Activated naive CD8-positive, alpha-beta T cell treated with anti-CD3 and anti-CD28 coated beads, Interleukin-2, amount 10 ng/mL, durations not matched to agents 7 days and 5 days (primary cell): ENCODE measurements at regions not wholly inside any gene's neighbourhood (a gene's known extent, or its start where the extent isn't known, plus 50 kb on each side); places are given as distances from the start of the nearest gene placed in this dataset.

Experiments used
- ATAC-seq: fragments of 150-1000 bp; cut with Tn5 transposase; one replicate; pipeline ENCODE4 v1.10.0; 2021; ENCODE audit warnings: low read depth, moderate library complexity
- POLR2A ChIA-PET: fragments of 350-600 bp; sonication (Branson Sonifier 250); formaldehyde crosslinking; loops from one replicate; lab custom pipeline; 2021; ENCODE audit warnings: antibody characterized with exemption; lab: Charles Lee
- DNase-seq: peaks from one replicate; pipeline ENCODE4 v3.0.0; 2021
- H3K27ac Mint-ChIP-seq: one replicate; pipeline ENCODE4 v1.8.0; 2022; ENCODE audit warnings: mild to moderate bottlenecking, mixed read lengths
- H3K27me3 Mint-ChIP-seq: one replicate; pipeline ENCODE4 v1.8.0; 2022; ENCODE audit warnings: mild to moderate bottlenecking, moderate library complexity, mixed read lengths
- H3K36me3 Mint-ChIP-seq: one replicate; pipeline ENCODE4 v1.8.0; 2021; ENCODE audit warnings: mild to moderate bottlenecking, mixed read lengths
- H3K4me1 Mint-ChIP-seq: one replicate; pipeline ENCODE4 v1.8.0; 2021; ENCODE audit warnings: mixed read lengths
- H3K4me3 Mint-ChIP-seq: one replicate; pipeline ENCODE4 v1.8.0; 2022; ENCODE audit warnings: mild to moderate bottlenecking, moderate library complexity, mixed read lengths
- H3K9me3 Mint-ChIP-seq: one replicate; pipeline ENCODE4 v1.8.0; 2021; ENCODE audit warnings: mixed read lengths

DNA sequence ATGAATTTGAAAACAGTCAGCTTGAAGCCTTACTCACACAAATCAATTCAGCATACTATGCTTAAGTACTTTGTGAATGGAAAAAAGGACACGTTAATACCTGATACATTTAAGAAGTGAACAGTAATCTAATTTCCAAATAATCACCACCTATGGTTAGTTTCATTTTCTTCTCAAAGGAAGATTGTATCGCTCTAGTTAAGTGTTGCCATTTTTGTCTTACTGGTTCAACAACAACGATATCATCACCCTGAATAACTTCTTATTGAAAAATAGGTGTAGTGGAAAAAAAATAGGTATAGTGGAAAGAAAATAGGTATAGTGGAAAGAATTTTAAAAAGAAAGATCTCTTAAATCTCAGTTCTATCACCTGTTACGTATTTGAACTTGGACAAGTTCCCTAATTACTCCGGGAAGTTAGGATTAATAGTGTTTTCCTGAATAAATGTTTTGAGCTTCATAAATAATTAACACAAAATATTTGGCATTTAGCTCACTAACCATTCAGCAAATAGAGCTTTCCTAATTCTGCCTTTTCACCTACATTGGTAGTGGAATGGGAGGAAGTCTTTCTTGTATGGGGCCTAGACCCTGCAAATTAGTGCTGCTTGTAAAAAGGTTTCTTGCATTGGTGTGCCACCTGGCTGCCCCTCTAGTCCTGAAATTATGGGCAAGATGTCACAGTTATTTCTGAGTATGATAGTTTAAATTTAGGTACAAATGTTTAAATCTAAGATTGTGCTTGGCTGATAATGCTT, 502.6 kb upstream of the NMUR2 start:
- Mint-ChIP-seq H3K9me3 (peaks cover 7% of the 10 kb centered on the region), H3K27ac (no peak overlapping the region), H3K4me3 (no peak overlapping the region), H3K4me1 (no peaks in the 10 kb centered on the region), H3K36me3 (no peaks in the 10 kb centered on the region), H3K27me3 (no peaks in the 10 kb centered on the region)
- POLR2A ChIA-PET, result no interaction called here
- DNase-seq (no peak), ATAC-seq (no peak)

DNA sequence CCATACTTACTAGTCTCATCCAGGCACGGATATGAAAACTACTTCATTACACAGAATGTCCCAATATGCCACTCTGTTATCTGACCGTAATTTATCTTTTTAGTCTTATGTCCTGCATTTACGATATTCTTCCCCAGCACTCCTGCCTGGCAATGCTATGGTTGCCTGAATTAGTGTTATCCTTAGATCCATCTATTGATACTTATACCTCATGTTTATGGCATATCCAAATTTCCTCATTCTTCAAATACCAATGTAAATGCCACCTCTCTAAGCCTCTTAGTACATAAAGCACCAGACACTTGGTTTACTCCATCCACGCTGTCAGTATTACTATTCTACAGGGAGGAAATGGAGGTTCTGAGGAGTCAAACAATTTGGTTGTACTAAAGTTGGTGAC, 507.8 kb upstream of the NMUR2 start:
- Mint-ChIP-seq H3K4me3 (no peak overlapping the region), H3K27me3 (no peaks in the 10 kb centered on the region), H3K36me3 (no peaks in the 10 kb centered on the region), H3K27ac (no peak overlapping the region), H3K9me3 (peaks cover 7% of the 10 kb centered on the region), H3K4me1 (no peaks in the 10 kb centered on the region)
- POLR2A ChIA-PET, result no interaction called here
- DNase-seq (no peak), ATAC-seq (no peak)

DNA sequence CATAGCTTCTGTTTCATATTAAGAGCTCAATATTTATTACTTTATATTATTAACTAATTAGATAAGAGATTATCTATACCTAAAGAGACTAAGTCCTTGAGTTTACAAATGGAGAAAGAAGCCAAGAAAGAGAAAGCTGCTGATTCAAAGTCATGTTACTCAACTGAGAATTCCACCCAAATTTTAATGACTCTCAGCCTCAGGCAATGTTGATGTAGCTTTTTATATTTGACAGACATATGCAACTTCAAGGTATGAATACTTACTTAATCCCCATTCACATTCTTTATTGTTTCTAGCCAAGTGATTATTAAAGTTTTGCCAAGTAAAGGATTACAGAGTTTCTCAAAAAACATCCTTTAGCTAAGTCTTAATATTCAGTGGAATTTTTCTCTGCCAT, 527.5 kb upstream of the NMUR2 start:
- H3K36me3 Mint-ChIP-seq, result no peaks in the 10 kb centered on the region
- no peak for ATAC-seq
- POLR2A ChIA-PET, result no interaction called here
- no peak overlapping the region for H3K4me3 Mint-ChIP-seq
- H3K27ac Mint-ChIP-seq, result no peak overlapping the region
- no peak for DNase-seq
- H3K9me3 Mint-ChIP-seq, result no peaks in the 10 kb centered on the region
- H3K27me3 Mint-ChIP-seq, result no peaks in the 10 kb centered on the region
- H3K4me1 Mint-ChIP-seq, result no peaks in the 10 kb centered on the region

- DNase-seq (no peak), ATAC-seq (no peak)
- POLR2A ChIA-PET, result no interaction called here
- Mint-ChIP-seq H3K27ac (no peak overlapping the region), H3K4me1 (no peaks in the 10 kb centered on the region), H3K36me3 (no peaks in the 10 kb centered on the region), H3K27me3 (no peaks in the 10 kb centered on the region), H3K4me3 (no peak overlapping the region), H3K9me3 (peaks cover 1% of the 10 kb centered on the region)
Observed at GRCh38 chr5:152933056-152933455, 528.0 kb upstream of the NMUR2 start.

DNA sequence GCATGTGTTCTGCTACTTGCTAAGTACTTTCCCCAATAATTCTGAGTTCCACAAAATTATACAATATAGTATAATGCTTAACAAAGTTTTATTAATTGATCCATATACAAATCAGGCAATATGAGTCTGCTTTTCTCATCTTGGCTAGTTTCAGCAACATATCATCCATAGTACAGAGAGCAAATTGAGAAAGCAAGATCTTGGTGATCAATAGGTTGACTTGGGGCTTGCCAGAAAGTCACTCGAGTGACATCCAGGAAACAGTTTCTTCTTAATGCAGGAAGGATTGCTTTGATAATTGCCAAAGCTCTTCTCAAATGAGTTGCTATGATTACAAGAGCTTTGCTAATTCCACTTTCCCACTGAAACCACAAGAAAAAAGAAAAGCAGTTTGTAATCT, 533.6 kb upstream of the NMUR2 start:
- no peak for DNase-seq
- peaks cover 5% of the 10 kb centered on the region for H3K9me3 Mint-ChIP-seq
- no peak overlapping the region for H3K4me3 Mint-ChIP-seq
- H3K4me1 Mint-ChIP-seq, result no peaks in the 10 kb centered on the region
- no peak overlapping the region for H3K27ac Mint-ChIP-seq
- H3K27me3 Mint-ChIP-seq, result no peaks in the 10 kb centered on the region
- ATAC-seq, result no peak
- POLR2A ChIA-PET, result no interaction called here
- H3K36me3 Mint-ChIP-seq, result no peaks in the 10 kb centered on the region

- POLR2A ChIA-PET, result no interaction called here
- Mint-ChIP-seq H3K36me3 (no peaks in the 10 kb centered on the region), H3K4me1 (no peaks in the 10 kb centered on the region), H3K27ac (no peak overlapping the region), H3K4me3 (no peak overlapping the region), H3K27me3 (no peaks in the 10 kb centered on the region), H3K9me3 (peaks cover 4% of the 10 kb centered on the region)
- ATAC-seq, result no peak
- no peak for DNase-seq
Observed at GRCh38 chr5:152942633-152943336, 537.7 kb upstream of the NMUR2 start.

- no peak for ATAC-seq
- Mint-ChIP-seq H3K27me3 (no peaks in the 10 kb centered on the region), H3K4me3 (no peak overlapping the region), H3K36me3 (no peaks in the 10 kb centered on the region), H3K4me1 (no peaks in the 10 kb centered on the region), H3K9me3 (peaks cover 3% of the 10 kb centered on the region), H3K27ac (no peak overlapping the region)
- DNase-seq, result no peak
- POLR2A ChIA-PET, result no interaction called here
Observed at GRCh38 chr5:152953788-152954483, 536.5 kb upstream of the GRIA1 start.

GRCh38 chr5:152956943-152957613, 533.4 kb upstream of the GRIA1 start:
- H3K27me3 Mint-ChIP-seq, result no peaks in the 10 kb centered on the region
- POLR2A ChIA-PET, result no interaction called here
- no peaks in the 10 kb centered on the region for H3K4me1 Mint-ChIP-seq
- ATAC-seq, result no peak
- no peak overlapping the region for H3K27ac Mint-ChIP-seq
- H3K4me3 Mint-ChIP-seq, result no peak overlapping the region
- no peaks in the 10 kb centered on the region for H3K36me3 Mint-ChIP-seq
- DNase-seq, result no peak
- peaks cover 2% of the 10 kb centered on the region for H3K9me3 Mint-ChIP-seq

DNA sequence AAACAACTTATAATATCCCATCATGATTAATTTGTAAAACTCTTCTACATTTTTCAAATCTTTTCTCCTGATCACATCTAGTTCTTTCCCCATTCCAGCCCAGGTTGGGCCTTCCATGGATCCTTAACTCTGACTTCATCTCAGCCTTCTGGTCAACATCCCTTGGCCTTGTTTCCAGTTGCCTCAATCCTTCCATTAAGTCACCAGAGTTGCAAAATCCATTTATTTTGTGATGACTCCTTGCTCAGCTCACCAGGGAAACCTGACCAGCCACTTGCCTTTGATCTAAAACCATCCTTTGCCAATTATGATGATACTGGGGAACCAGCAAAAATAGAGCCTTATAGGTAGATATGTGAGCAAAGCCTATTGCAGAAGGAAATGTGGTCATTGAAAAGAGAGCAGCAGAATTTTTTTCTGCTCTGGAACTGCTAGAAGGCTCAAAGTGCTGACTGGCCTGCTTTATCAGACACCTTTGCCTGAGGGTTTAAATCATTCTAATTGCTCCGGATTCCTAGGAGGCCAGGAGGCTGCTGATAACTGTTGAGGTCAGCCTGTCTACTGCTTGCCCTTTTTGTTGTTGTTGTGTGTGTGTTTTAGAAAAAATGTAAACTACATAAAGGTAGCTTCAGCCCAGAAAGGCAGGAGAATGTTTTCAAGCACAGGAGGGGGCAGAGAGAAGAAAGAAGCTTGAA, 512.2 kb upstream of the GRIA1 start:
- Mint-ChIP-seq H3K4me3 (no peak overlapping the region), H3K27me3 (no peaks in the 10 kb centered on the region), H3K27ac (no peak overlapping the region), H3K4me1 (no peaks in the 10 kb centered on the region), H3K36me3 (no peaks in the 10 kb centered on the region), H3K9me3 (peaks cover 15% of the 10 kb centered on the region)
- ATAC-seq, result no peak
- POLR2A ChIA-PET, result no interaction called here
- no peak for DNase-seq

DNA sequence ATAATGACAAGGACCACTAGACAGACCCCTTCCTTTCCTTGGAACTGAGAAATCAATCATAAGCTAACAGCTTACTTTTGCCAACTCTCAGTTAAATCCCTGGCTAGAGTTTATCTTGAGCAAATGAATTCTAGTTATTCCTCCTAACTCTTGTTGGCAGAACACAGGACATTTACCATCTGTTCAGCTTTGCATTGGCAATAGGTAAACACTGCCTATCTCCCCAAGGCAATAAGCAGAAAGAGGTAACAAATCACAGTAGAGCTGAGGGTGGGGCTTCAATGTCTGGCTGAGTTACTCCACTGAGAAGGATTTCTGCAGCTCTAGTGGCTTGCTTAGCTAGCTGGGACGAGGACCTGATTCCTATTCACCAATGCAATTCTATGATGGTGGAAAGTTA, 503.3 kb upstream of the GRIA1 start:
- Mint-ChIP-seq H3K27me3 (no peaks in the 10 kb centered on the region), H3K4me1 (no peaks in the 10 kb centered on the region), H3K27ac (no peak overlapping the region), H3K36me3 (no peaks in the 10 kb centered on the region), H3K4me3 (no peak overlapping the region), H3K9me3 (peaks cover 6% of the 10 kb centered on the region)
- no peak for DNase-seq
- ATAC-seq, result no peak
- POLR2A ChIA-PET, result no interaction called here

- Mint-ChIP-seq H3K27ac (no peak overlapping the region), H3K27me3 (no peaks in the 10 kb centered on the region), H3K4me3 (no peak overlapping the region), H3K9me3 (peaks cover 2% of the 10 kb centered on the region), H3K36me3 (no peaks in the 10 kb centered on the region), H3K4me1 (no peaks in the 10 kb centered on the region)
- no peak for DNase-seq
- no peak for ATAC-seq
- POLR2A ChIA-PET, result no interaction called here
Observed at GRCh38 chr5:152990217-152990616, 500.3 kb upstream of the GRIA1 start.

GRCh38 chr5:152990649-152991048, 499.8 kb upstream of the GRIA1 start:
- no peaks in the 10 kb centered on the region for H3K4me1 Mint-ChIP-seq
- peaks cover 2% of the 10 kb centered on the region for H3K9me3 Mint-ChIP-seq
- POLR2A ChIA-PET, result no interaction called here
- no peak overlapping the region for H3K27ac Mint-ChIP-seq
- H3K27me3 Mint-ChIP-seq, result no peaks in the 10 kb centered on the region
- no peak for ATAC-seq
- H3K36me3 Mint-ChIP-seq, result no peaks in the 10 kb centered on the region
- no peak overlapping the region for H3K4me3 Mint-ChIP-seq
- DNase-seq, result no peak

GRCh38 chr5:152994033-152994680, 496.3 kb upstream of the GRIA1 start:
- no peaks in the 10 kb centered on the region for H3K27me3 Mint-ChIP-seq
- H3K36me3 Mint-ChIP-seq, result no peaks in the 10 kb centered on the region
- POLR2A ChIA-PET, result no interaction called here
- H3K4me1 Mint-ChIP-seq, result no peaks in the 10 kb centered on the region
- ATAC-seq, result no peak
- H3K9me3 Mint-ChIP-seq, result peaks cover 2% of the 10 kb centered on the region
- H3K4me3 Mint-ChIP-seq, result no peak overlapping the region
- no peak overlapping the region for H3K27ac Mint-ChIP-seq
- DNase-seq, result no peak
